MM.1S (cell line): ENCODE measurements at regions not wholly inside any gene's neighbourhood (a gene's known extent, or its start where the extent isn't known, plus 50 kb on each side); places are given as distances from the start of the nearest gene placed in this dataset.

ENCODE experiments used
- DNase-seq: peaks from one replicate; pipeline ENCODE4 v3.0.0-alpha.2; 2015
- H2AFZ ChIP-seq: fragments of 300-600 bp; sonication (generic); 2 replicates; pipeline ENCODE4 v1.6.0; 2016; ENCODE audit warnings: antibody characterized with exemption, low read length
- H3F3A ChIP-seq: fragments of 300-600 bp; sonication (generic); 2 replicates; pipeline ENCODE4 v1.6.1; 2016; ENCODE audit warnings: mild to moderate bottlenecking, antibody characterized with exemption, low read length, moderate library complexity, mixed read lengths; ENCODE audit not compliant: insufficient read depth
- H3K27ac ChIP-seq: fragments of 300-600 bp; sonication (generic); 2 replicates; pipeline ENCODE4 v1.5.1; 2016; ENCODE audit warnings: mild to moderate bottlenecking, low read length
- H3K27me3 ChIP-seq: fragments of 300-600 bp; sonication (generic); replicated peaks from 2 replicates; pipeline ENCODE4 v1.6.0; 2016; ENCODE audit warnings: low read length; ENCODE audit not compliant: insufficient read depth
- H3K36me3 ChIP-seq: fragments of 300-600 bp; sonication (generic); replicated peaks from 2 replicates; pipeline ENCODE4 v1.6.1; 2016; ENCODE audit warnings: mild to moderate bottlenecking, low read length, mixed read lengths; ENCODE audit not compliant: insufficient read depth
- H3K4me1 ChIP-seq: fragments of 300-600 bp; sonication (generic); 2 replicates; pipeline ENCODE4 v1.6.1; 2016; ENCODE audit warnings: low read length, mixed read lengths
- H3K4me2 ChIP-seq: fragments of 300-600 bp; sonication (generic); 2 replicates; pipeline ENCODE4 v1.6.0; 2016; ENCODE audit warnings: low read depth, low read length
- H3K4me3 ChIP-seq: fragments of 300-600 bp; sonication (generic); 2 replicates; pipeline ENCODE4 v1.5.1; 2016; ENCODE audit warnings: low read length, mixed read lengths
- H3K79me2 ChIP-seq: fragments of 300-600 bp; sonication (generic); 2 replicates; pipeline ENCODE4 v1.6.1; 2016; ENCODE audit warnings: mixed run types, low read length, mixed read lengths
- H3K9ac ChIP-seq: fragments of 300-600 bp; sonication (generic); 2 replicates; pipeline ENCODE4 v1.6.1; 2016; ENCODE audit warnings: low read length, mixed read lengths
- H3K9me2 ChIP-seq: fragments of 300-600 bp; sonication (generic); replicated peaks from 2 replicates; pipeline ENCODE4 v1.6.1; 2016; ENCODE audit warnings: mild to moderate bottlenecking, low read length, mixed read lengths; ENCODE audit not compliant: insufficient read depth
- H3K9me3 ChIP-seq: fragments of 300-600 bp; sonication (generic); replicated peaks from 2 replicates; pipeline ENCODE4 v1.6.1; 2016; ENCODE audit warnings: mild to moderate bottlenecking, low read length, mixed read lengths; ENCODE audit not compliant: insufficient read depth
- H4K20me1 ChIP-seq: fragments of 300-600 bp; sonication (generic); 2 replicates; pipeline ENCODE4 v1.6.1; 2016; ENCODE audit warnings: mild to moderate bottlenecking, low read length, moderate library complexity, mixed read lengths; ENCODE audit not compliant: insufficient read depth
- EZH2 ChIP-seq: fragments of 300-600 bp; sonication (generic); optimal IDR thresholded peaks from 2 replicates; pipeline ENCODE3; 2017; ENCODE audit warnings: low read depth, mild to moderate bottlenecking, antibody characterized with exemption, low read length, mixed read lengths
- EZH2phosphoT487 ChIP-seq: fragments of 300-600 bp; sonication (generic); IDR thresholded peaks from 2 replicates; pipeline ENCODE4 v1.6.1; 2018; ENCODE audit warnings: antibody characterized with exemption, low read length
- TF ChIP-seq, protein P1 (sequence below): fragments of 300-600 bp; sonication (generic); IDR thresholded peaks from 2 replicates; pipeline ENCODE4 v1.5.1; 2016; ENCODE audit warnings: antibody characterized with exemption, low read length, mixed read lengths

- no peaks in the 10 kb centered on the region for H4K20me1 ChIP-seq
- no peaks in the 10 kb centered on the region for H3K27me3 ChIP-seq
- H3F3A ChIP-seq: no peaks in the 10 kb centered on the region
- no peak overlapping the region for H2AFZ ChIP-seq
- H3K4me2 ChIP-seq: no peak overlapping the region
- H3K36me3 ChIP-seq: no peaks in the 10 kb centered on the region
- no peak for DNase-seq
- H3K27ac ChIP-seq: no peak overlapping the region
- H3K4me1 ChIP-seq: no peaks in the 10 kb centered on the region
- H3K79me2 ChIP-seq: no peaks in the 10 kb centered on the region
- H3K4me3 ChIP-seq: no peak overlapping the region
- H3K9ac ChIP-seq: no peak overlapping the region
- TF ChIP-seq EZH2 (no peak), EZH2phosphoT487 (no peak)
- TF ChIP-seq, protein P1, sequence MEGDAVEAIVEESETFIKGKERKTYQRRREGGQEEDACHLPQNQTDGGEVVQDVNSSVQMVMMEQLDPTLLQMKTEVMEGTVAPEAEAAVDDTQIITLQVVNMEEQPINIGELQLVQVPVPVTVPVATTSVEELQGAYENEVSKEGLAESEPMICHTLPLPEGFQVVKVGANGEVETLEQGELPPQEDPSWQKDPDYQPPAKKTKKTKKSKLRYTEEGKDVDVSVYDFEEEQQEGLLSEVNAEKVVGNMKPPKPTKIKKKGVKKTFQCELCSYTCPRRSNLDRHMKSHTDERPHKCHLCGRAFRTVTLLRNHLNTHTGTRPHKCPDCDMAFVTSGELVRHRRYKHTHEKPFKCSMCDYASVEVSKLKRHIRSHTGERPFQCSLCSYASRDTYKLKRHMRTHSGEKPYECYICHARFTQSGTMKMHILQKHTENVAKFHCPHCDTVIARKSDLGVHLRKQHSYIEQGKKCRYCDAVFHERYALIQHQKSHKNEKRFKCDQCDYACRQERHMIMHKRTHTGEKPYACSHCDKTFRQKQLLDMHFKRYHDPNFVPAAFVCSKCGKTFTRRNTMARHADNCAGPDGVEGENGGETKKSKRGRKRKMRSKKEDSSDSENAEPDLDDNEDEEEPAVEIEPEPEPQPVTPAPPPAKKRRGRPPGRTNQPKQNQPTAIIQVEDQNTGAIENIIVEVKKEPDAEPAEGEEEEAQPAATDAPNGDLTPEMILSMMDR: no peak
- H3K9me3 ChIP-seq: no peaks in the 10 kb centered on the region
- H3K9me2 ChIP-seq: no peaks in the 10 kb centered on the region
Observed at GRCh38 chr12:34363050-34363673, 340.9 kb downstream of the ALG10 start.

GRCh38 chr12:34368079-34368478 lies 345.8 kb downstream of the ALG10 start:
- no peaks in the 10 kb centered on the region for H3K27me3 ChIP-seq
- no peak overlapping the region for H3K27ac ChIP-seq
- no peak for TF ChIP-seq EZH2
- TF ChIP-seq EZH2phosphoT487: no peak
- TF ChIP-seq, protein P1: no peak
- H3K79me2 ChIP-seq: no peaks in the 10 kb centered on the region
- DNase-seq: no peak
- no peak overlapping the region for H2AFZ ChIP-seq
- H3K4me3 ChIP-seq: no peak overlapping the region
- no peaks in the 10 kb centered on the region for H4K20me1 ChIP-seq
- H3K9me3 ChIP-seq: no peaks in the 10 kb centered on the region
- no peaks in the 10 kb centered on the region for H3F3A ChIP-seq
- no peak overlapping the region for H3K9ac ChIP-seq
- H3K36me3 ChIP-seq: no peaks in the 10 kb centered on the region
- no peak overlapping the region for H3K4me2 ChIP-seq
- H3K9me2 ChIP-seq: no peaks in the 10 kb centered on the region
- no peaks in the 10 kb centered on the region for H3K4me1 ChIP-seq

- Histone ChIP-seq H3K4me3 (no peak overlapping the region), H3K9ac (no peak overlapping the region), H4K20me1 (no peaks in the 10 kb centered on the region), H2AFZ (no peak overlapping the region), H3K27ac (no peak overlapping the region), H3F3A (no peaks in the 10 kb centered on the region), H3K36me3 (no peaks in the 10 kb centered on the region), H3K79me2 (no peaks in the 10 kb centered on the region), H3K4me2 (no peak overlapping the region), H3K9me3 (no peaks in the 10 kb centered on the region), H3K9me2 (no peaks in the 10 kb centered on the region), H3K27me3 (no peaks in the 10 kb centered on the region), H3K4me1 (no peaks in the 10 kb centered on the region)
- DNase-seq: no peak
- TF ChIP-seq EZH2phosphoT487: no peak
- TF ChIP-seq, protein P1: no peak
- no peak for TF ChIP-seq EZH2
Observed at GRCh38 chr12:34371050-34371449, 348.8 kb downstream of the ALG10 start.
